ENCODE measurements at regions not wholly inside any gene's neighbourhood (a gene's known extent, or its start where the extent isn't known, plus 50 kb on each side); places are given as distances from the start of the nearest gene placed in this dataset.
"Not testable (repeated sequence)": the region's sequence is repeated elsewhere in the genome, so short reads cannot be mapped to it uniquely, and the experiment has no call there.

DNA sequence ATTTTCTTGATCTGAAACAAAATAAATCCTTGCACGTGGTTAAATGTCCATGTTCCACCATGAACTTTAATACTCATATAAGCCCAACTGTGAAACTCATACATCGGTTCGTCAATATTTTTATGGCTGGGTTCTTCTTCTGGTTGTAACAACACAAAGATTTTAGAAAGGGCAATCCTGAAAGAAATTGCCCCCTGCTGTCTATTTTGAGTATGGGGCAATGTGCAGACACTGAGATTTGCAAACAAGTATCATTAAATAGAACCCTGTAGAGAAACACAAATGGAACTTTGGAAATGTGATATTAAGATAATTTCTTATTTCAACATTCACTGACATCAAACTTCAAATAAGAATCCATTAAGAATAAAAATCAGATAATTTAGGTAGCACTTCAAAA, 80.2 kb upstream of the PHACTR1 start:
- Histone ChIP-seq H3K36me3 (no peaks in the 10 kb centered on the region), H3K27me3 (no peaks in the 10 kb centered on the region), H3K27ac (no peak overlapping the region), H3K9me3 (no peaks in the 10 kb centered on the region), H3K4me3 (no peak overlapping the region), H3K4me1 (no peaks in the 10 kb centered on the region)
- TF ChIP-seq, protein P1, sequence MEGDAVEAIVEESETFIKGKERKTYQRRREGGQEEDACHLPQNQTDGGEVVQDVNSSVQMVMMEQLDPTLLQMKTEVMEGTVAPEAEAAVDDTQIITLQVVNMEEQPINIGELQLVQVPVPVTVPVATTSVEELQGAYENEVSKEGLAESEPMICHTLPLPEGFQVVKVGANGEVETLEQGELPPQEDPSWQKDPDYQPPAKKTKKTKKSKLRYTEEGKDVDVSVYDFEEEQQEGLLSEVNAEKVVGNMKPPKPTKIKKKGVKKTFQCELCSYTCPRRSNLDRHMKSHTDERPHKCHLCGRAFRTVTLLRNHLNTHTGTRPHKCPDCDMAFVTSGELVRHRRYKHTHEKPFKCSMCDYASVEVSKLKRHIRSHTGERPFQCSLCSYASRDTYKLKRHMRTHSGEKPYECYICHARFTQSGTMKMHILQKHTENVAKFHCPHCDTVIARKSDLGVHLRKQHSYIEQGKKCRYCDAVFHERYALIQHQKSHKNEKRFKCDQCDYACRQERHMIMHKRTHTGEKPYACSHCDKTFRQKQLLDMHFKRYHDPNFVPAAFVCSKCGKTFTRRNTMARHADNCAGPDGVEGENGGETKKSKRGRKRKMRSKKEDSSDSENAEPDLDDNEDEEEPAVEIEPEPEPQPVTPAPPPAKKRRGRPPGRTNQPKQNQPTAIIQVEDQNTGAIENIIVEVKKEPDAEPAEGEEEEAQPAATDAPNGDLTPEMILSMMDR (IDR thresholded peaks at IDR 0.05): no peak
- TF ChIP-seq POLR2AphosphoS5 (IDR thresholded peaks at IDR 0.05) (no peak), POLR2A (IDR thresholded peaks at IDR 0.05) (no peak)
- intact Hi-C loops (cut with DNase I; ENCODE audit: low total_unique reads): no loop called here
- DNase-seq (ENCODE audit: low spot score in 2 of 2): no peak

DNA sequence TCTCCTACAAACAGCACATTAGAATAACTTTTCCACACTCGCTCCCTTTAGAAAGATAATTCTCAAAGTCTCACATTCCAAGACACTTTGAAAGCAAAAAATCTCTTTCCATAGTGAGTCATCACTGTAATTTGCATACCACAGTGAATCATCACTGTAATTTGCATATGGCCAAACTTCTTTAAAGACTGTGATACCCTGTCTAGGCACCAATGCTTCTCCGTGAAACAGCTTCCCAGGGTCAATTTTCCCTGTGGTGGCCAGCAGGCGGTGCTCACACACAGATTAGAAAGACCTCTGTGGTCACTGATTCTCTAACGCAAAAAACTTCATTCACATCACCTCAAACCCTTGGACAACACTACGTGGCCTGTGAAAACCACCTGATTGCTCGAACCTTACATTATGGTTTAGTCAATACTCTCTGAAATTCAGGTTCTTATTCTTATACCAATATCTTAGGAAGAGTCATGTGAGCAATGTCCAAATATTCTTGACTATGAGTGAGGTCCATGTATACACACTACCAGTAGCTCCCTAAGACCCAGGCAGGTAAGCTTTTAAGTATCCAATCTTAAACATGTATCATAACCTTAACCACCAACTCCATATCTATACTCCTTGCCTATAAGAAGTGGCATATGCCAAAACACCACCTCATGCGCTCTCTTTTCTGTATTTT, 78.5 kb upstream of the PHACTR1 start:
- DNase-seq (ENCODE audit: low spot score in 2 of 2): peak in 1 of 2 donors; percentile 55
- Histone ChIP-seq H3K27me3 (no peaks in the 10 kb centered on the region), H3K4me3 (no peak overlapping the region), H3K27ac (no peak overlapping the region), H3K9me3 (no peaks in the 10 kb centered on the region), H3K4me1 (no peaks in the 10 kb centered on the region), H3K36me3 (no peaks in the 10 kb centered on the region)
- intact Hi-C loops (cut with DNase I; ENCODE audit: low total_unique reads): no loop called here
- no peak for TF ChIP-seq POLR2A (IDR thresholded peaks at IDR 0.05)
- TF ChIP-seq, protein P1 (IDR thresholded peaks at IDR 0.05): peak in 2 of 3 donors; percentile 55 to 66
- TF ChIP-seq POLR2AphosphoS5 (IDR thresholded peaks at IDR 0.05): no peak

DNA sequence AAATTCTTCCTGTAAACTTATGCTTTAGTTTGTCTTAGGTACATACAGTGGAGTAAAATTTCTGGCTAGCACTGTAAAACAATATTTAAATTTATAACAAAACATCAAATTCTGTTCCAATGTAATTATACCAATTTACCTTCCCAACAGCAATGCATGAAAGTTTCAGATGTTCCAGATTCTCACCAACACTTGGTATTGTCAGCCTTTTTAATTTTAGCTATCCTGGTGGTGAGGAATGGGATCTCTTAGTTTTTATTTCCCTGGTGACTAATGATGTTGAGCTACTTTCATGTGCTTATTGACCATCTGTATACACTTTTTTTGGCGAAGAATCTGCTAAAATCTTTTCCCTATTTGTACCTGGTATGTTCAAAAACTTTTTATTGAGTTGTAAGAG, 76.1 kb upstream of the PHACTR1 start:
- intact Hi-C loops (cut with DNase I; ENCODE audit: low total_unique reads): no loop called here
- DNase-seq (ENCODE audit: low spot score in 2 of 2): no peak
- Histone ChIP-seq H3K9me3 (no peaks in the 10 kb centered on the region), H3K27me3 (no peaks in the 10 kb centered on the region), H3K4me3 (no peak overlapping the region), H3K4me1 (no peaks in the 10 kb centered on the region), H3K27ac (no peak overlapping the region), H3K36me3 (no peaks in the 10 kb centered on the region)
- TF ChIP-seq POLR2A (IDR thresholded peaks at IDR 0.05) (no peak), POLR2AphosphoS5 (IDR thresholded peaks at IDR 0.05) (no peak)
- TF ChIP-seq, protein P1 (IDR thresholded peaks at IDR 0.05): no peak

DNA sequence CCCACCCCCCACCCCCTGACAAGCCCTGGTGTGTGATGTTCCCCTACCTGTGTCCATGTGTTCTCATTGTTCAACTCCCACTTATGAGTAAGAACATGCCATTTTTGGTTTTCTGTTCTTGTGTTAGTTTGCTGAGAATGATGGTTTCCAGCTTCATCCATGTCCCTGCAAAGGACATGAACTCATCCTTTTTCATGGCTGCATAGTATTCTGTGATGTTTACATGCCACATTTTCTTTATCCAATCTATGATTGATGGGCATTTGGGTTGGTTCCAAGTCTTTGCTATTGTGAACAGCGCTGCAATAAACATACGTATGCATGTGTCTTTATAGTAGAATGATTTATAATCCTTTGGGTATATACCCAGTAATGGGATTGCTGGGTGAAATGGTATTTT, 74.8 kb upstream of the PHACTR1 start:
- H3K27ac ChIP-seq; H3K36me3 ChIP-seq; H3K4me1 ChIP-seq; H3K9me3 ChIP-seq; H3K4me3 ChIP-seq; intact Hi-C loops (cut with DNase I; ENCODE audit: low total_unique reads); H3K27me3 ChIP-seq; DNase-seq (ENCODE audit: low spot score in 2 of 2): not testable (repeated sequence)

DNA sequence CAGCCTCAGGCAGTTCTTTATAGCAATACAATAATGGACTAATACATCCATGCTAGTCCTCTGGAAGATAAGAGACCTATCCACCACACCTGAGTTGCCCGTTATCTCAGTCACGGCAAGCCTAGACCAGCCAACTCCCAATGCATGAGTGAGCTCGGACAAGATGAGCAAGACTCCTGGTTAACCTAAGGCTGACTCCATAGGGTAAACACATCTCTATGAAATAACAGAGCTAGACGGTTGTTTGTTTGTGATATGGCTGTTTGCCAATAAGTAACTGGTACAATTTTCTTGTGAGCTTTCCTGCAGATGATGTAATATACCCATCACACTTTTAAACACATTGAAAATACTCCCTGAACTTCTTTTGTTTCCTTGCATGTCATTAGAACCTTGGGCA, 70.6 kb upstream of the PHACTR1 start:
- H3K4me1 ChIP-seq: no peaks in the 10 kb centered on the region
- H3K27ac ChIP-seq: no peak overlapping the region
- no peak for DNase-seq (ENCODE audit: low spot score in 2 of 2)
- intact Hi-C loops (cut with DNase I; ENCODE audit: low total_unique reads): no loop called here
- H3K9me3 ChIP-seq: peaks cover 5% of the 10 kb centered on the region in 2 donors
- no peaks in the 10 kb centered on the region for H3K27me3 ChIP-seq
- no peak overlapping the region for H3K4me3 ChIP-seq
- TF ChIP-seq POLR2AphosphoS5 (IDR thresholded peaks at IDR 0.05): no peak
- TF ChIP-seq, protein P1 (IDR thresholded peaks at IDR 0.05): no peak
- TF ChIP-seq POLR2A (IDR thresholded peaks at IDR 0.05): no peak
- no peaks in the 10 kb centered on the region for H3K36me3 ChIP-seq

DNA sequence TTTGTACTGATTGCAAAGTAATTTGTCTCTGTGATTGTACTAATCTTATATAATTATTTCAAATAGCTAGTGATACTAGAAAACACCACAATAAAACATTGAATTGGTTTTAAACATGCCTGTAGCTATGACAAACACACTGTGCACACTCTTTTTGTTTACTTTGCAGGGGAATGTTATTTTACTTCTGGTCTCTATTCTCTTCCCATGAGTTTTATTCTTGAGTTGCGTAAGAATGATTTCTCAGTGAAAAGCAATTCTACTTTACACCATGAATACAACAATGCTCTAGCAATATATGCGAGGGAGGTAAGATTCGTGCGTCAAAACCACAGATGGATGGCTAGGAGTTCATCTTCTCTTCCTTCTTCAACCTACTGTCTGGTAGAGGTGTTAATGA, 68.4 kb upstream of the PHACTR1 start:
- Histone ChIP-seq H3K4me1 (no peaks in the 10 kb centered on the region), H3K4me3 (no peak overlapping the region), H3K27me3 (no peaks in the 10 kb centered on the region), H3K36me3 (no peaks in the 10 kb centered on the region), H3K27ac (no peak overlapping the region), H3K9me3 (peaks cover 5% of the 10 kb centered on the region in 2 donors)
- intact Hi-C loops (cut with DNase I; ENCODE audit: low total_unique reads): no loop called here
- DNase-seq (ENCODE audit: low spot score in 2 of 2): no peak
- no peak for TF ChIP-seq POLR2AphosphoS5 (IDR thresholded peaks at IDR 0.05)
- TF ChIP-seq, protein P1 (IDR thresholded peaks at IDR 0.05): no peak
- TF ChIP-seq POLR2A (IDR thresholded peaks at IDR 0.05): no peak

All from breast epithelium (tissue), 4 donors.